GM19193 (cell line): ENCODE measurements at regions not wholly inside any gene's neighbourhood (a gene's known extent, or its start where the extent isn't known, plus 50 kb on each side); places are given as distances from the start of the nearest gene placed in this dataset.

Experiments used
- POLR2A ChIP-seq: IDR thresholded peaks from 4 replicates; pipeline ENCODE4 v1.6.1; 2011; ENCODE audit not compliant: insufficient read depth, insufficient read length; ENCODE audit errors: extremely low read depth

GRCh38 chr9:40991741-40992471 is 136.6 kb downstream of the FOXD4L6 start:
- peak; percentile 87 for TF ChIP-seq POLR2A

GRCh38 chr9:40935336-40935735 is 193.1 kb downstream of the FOXD4L6 start:
- no peak for TF ChIP-seq POLR2A

DNA sequence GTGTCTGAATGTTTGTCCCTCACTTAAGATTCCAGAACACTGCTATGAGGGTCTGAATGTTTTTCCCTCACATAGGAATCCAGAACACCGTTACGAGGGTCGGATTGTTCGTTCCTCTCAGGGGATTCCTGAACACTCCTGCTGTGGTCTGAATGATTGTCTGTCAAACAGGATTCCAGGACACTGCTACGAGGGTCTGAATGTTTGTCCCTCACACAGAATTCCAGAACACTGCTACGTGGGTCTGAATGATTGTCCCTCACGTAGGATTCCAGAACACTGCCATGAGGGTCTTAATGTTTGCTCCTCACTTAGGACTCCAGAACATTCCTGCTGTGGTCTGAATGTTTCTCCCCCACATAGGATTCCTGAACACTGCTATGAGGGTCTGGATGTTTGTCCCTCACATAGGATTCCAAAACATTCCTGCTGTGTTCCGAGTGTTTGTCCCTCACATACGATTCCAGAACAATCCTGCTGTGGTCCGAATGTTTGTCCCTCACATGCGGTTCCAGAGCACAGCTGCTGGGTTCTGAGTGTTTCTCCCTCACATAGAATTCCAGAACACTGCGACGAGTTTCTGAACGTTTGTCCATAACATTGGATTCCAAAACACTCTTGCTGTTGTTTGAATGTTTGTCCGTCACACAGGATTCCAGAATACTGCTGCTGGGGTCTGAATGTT is 199.5 kb downstream of the FOXD4L6 start:
- no peak for TF ChIP-seq POLR2A

DNA sequence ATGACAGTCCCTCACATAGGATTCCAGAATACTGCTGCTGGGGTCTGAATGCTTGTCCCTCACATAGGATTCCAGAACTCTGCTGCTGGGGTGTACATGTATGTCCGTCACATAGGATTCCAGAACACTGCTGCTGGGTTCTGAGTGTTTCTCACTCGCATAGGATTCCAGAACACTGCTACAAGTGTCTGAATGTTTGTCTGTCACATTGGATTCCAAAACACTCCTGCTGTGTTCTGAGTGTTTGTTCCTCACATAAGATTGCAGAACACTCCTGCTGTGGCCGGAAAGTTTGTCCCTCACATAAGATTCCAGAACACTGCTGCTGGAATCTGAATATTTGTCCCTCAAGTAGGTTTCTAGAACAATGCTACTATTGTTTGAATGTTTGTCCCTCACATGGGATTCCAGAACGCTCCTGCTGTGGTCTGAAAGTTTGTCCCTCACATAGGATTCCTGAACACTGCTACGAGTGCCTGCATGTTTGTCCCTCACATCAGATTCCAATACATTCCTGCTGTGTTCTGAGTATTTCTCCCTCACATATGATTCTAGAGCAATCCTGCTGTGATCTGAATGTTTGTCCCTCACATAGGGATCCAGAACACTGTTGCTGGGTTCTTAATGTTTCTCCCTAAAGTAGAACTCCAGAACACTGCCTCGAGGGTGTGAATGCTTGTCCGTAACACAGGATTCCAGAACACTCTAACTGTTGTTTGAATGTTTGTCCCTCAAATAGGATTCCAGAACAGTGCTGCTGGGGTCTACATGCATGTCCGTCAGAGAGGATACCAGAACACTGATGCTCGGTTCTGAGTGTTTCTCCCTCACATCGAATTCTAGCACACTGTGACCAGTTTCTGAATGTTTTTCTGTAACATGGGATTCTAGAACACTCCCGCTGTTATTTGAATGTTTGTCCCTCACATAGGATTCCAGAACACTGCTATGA is 200.4 kb downstream of the FOXD4L6 start:
- TF ChIP-seq POLR2A, result no peak

GRCh38 chr9:40927260-40927631 is 201.2 kb downstream of the FOXD4L6 start:
- TF ChIP-seq POLR2A, result no peak

GRCh38 chr9:40926404-40927259 is 201.8 kb downstream of the FOXD4L6 start:
- no peak for TF ChIP-seq POLR2A

- TF ChIP-seq POLR2A, result no peak
Measured at GRCh38 chr9:40925149-40925548, 203.3 kb downstream of the FOXD4L6 start.

DNA sequence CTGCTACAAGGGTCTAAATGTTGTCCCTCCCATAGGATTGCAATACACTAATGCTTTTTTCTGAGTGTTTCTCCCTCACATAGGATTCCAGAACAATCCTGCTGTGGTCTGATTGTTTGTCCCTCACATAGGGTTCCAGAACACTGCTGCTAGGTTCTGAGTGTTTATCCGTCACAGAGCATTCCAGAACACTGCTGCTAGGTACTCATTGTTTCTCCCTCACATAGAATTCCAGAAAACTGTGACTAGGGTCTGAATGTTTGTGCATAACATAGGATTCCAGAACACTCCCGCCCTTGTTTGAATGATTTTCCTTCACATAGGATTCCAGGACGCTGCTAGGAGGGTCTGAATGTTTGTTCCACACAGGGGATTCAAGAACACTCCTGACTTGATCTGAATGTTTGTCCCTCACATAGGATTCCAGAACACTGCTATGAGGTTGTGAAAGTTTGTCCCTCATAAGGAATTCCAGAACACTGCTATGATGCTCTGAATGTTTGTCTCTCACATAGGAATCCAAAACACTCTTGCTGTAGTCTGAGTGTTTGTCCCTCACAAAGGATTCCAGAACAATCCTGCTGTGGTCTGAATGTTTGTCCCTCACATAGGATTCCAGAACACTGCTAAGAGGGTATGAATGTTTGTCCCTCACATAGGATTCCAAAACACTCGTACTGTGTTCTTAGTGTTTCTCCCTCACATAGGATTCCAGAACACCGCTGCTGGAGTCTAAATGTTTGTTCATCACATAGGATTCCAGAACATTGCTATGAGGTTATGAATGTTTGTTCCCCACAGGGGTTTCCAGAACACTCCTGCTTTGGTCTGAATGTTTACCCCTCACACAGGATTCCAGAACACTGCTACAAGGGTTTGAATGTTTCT is 213.5 kb downstream of the FOXD4L6 start:
- TF ChIP-seq POLR2A, result no peak

- TF ChIP-seq POLR2A, result no peak
Measured at GRCh38 chr9:40913928-40914673, 214.4 kb downstream of the FOXD4L6 start.

GRCh38 chr9:40913096-40913719 is 215.3 kb downstream of the FOXD4L6 start:
- TF ChIP-seq POLR2A, result no peak

DNA sequence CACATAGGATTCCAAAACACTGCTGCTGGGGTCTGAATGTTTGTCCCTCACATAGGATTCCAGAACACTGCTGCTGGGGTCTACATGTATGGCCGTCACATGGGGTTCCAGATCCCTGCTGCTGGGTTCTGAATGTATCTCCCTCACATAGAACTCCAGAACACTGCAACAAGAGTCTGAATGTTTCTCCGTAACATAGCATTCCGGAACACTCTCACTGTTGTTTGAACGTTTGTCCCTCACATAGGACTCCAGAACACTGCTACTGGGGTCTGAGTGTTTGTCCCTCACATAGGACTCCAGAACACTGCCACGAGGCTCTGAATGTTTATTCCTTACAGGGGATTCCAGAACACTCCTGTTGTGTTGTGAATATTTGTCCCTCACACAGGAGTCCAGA is 216.8 kb downstream of the FOXD4L6 start:
- TF ChIP-seq POLR2A, result no peak

- TF ChIP-seq POLR2A, result no peak
Measured at GRCh38 chr9:40909821-40910220, 218.7 kb downstream of the FOXD4L6 start.
